ENCODE measurements at regions not wholly inside any gene's neighbourhood (a gene's known extent, or its start where the extent isn't known, plus 50 kb on each side); places are given as distances from the start of the nearest gene placed in this dataset.
A peak's percentile ranks its signal among the peaks of the same experiment; 100 is the strongest.

GRCh38 chr14:85415015-85415712, 114.8 kb upstream of the FLRT2 start:
- H3K36me3 Mint-ChIP-seq, result peaks cover 0 to 2% of the 10 kb centered on the region in 2 donors
- H3K9me3 Mint-ChIP-seq, result peaks cover 0 to 6% (median 1%) of the 10 kb centered on the region in 7 donors
- peak overlapping the region in 4 of 7 donors; percentile 31 to 66 (median 48) for H3K27ac Mint-ChIP-seq
- no peak overlapping the region for H3K4me3 Mint-ChIP-seq
- Histone ChIP-seq H3K27ac (ENCODE audit: low read depth in 1 of 2, low read length in 2 of 2) (peak overlapping the region in 1 of 2 donors; percentile 63), H3K27me3 (ENCODE audit: control insufficient read depth in 2 of 2, insufficient read depth in 2 of 2, low read length in 2 of 2) (no peaks in the 10 kb centered on the region), H3K4me1 (ENCODE audit: control insufficient read depth in 1 of 2, insufficient read depth in 2 of 2, low read length in 2 of 2) (peaks cover 19 to 27% of the 10 kb centered on the region in 2 donors), H3K4me3 (replicated peaks in 1 of 3; ENCODE audit: low read depth in 2 of 3, low read length in 3 of 3) (no peak overlapping the region), H3K9ac (ENCODE audit: insufficient read depth, low read length, poor library complexity, severe bottlenecking) (no peak overlapping the region), H3K36me3 (replicated peaks in 1 of 2; ENCODE audit: control insufficient read depth in 1 of 2, insufficient read depth in 2 of 2, low read length in 2 of 2) (no peaks in the 10 kb centered on the region), H3K9me3 (replicated peaks in 1 of 2; ENCODE audit: control insufficient read depth in 1 of 2, insufficient read depth in 1 of 2, low read length in 2 of 2) (no peaks in the 10 kb centered on the region), H2AFZ (ENCODE audit: insufficient read depth, low read depth, low read length, poor library complexity, severe bottlenecking) (no peak overlapping the region), H4K20me1 (ENCODE audit: insufficient read depth, low read length) (no peaks in the 10 kb centered on the region), H3K4me2 (replicated peaks; ENCODE audit: extremely low read depth, low read length, poor library complexity, severe bottlenecking) (no peak overlapping the region), H3K79me2 (ENCODE audit: insufficient read depth, low read length) (no peaks in the 10 kb centered on the region)
- TF ChIP-seq, protein P1, sequence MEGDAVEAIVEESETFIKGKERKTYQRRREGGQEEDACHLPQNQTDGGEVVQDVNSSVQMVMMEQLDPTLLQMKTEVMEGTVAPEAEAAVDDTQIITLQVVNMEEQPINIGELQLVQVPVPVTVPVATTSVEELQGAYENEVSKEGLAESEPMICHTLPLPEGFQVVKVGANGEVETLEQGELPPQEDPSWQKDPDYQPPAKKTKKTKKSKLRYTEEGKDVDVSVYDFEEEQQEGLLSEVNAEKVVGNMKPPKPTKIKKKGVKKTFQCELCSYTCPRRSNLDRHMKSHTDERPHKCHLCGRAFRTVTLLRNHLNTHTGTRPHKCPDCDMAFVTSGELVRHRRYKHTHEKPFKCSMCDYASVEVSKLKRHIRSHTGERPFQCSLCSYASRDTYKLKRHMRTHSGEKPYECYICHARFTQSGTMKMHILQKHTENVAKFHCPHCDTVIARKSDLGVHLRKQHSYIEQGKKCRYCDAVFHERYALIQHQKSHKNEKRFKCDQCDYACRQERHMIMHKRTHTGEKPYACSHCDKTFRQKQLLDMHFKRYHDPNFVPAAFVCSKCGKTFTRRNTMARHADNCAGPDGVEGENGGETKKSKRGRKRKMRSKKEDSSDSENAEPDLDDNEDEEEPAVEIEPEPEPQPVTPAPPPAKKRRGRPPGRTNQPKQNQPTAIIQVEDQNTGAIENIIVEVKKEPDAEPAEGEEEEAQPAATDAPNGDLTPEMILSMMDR (IDR thresholded peaks at IDR 0.05), result no peak
- H3K4me1 Mint-ChIP-seq, result peaks cover 33% of the 10 kb centered on the region
- H3K27me3 Mint-ChIP-seq (ENCODE audit: low read depth in 3 of 3), result peaks cover 0 to 2% (median 0%) of the 10 kb centered on the region in 3 donors
- DNase-seq, result peak in 1 of 3 donors; percentile 4
- WGBS (ENCODE audit: insufficient coverage), result 86% methylated on average over 11 of the region's 13 CpGs
- intact Hi-C loops (cut with micrococcal nuclease), result no loop called here

DNA sequence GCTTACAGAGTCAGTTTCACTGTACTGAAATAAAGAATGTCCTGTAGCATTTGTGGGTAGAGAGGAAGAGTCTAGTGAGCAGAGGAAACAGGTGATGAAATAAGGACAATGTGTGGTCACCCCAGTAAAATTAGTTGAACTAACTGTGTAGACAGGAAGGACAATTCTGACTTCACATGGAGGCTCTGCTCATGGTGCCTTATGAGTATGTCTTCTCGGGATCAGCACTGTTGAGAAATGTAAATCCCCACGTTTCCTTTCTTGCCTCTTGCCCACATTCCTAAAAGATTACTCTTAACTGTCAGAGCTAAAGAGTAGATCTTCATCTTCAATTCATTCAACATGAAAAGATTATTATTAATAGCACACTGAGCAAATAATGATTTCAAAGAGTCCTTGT, 113.2 kb upstream of the FLRT2 start:
- no peaks in the 10 kb centered on the region for H3K36me3 ChIP-seq (replicated peaks in 1 of 2; ENCODE audit: control insufficient read depth in 1 of 2, insufficient read depth in 2 of 2, low read length in 2 of 2)
- Mint-ChIP-seq H3K4me3 (no peak overlapping the region), H3K9me3 (peaks cover 0 to 7% (median 4%) of the 10 kb centered on the region in 7 donors), H3K4me1 (peaks cover 36% of the 10 kb centered on the region), H3K27me3 (ENCODE audit: low read depth in 3 of 3) (peaks cover 0 to 2% (median 0%) of the 10 kb centered on the region in 3 donors), H3K27ac (peak overlapping the region in 4 of 7 donors; percentile 20 to 83 (median 52)), H3K36me3 (peaks cover 0 to 2% of the 10 kb centered on the region in 2 donors)
- H3K9me3 ChIP-seq (replicated peaks in 1 of 2; ENCODE audit: control insufficient read depth in 1 of 2, insufficient read depth in 1 of 2, low read length in 2 of 2), result no peaks in the 10 kb centered on the region
- TF ChIP-seq, protein P1 (IDR thresholded peaks at IDR 0.05), result no peak
- H3K4me1 ChIP-seq (ENCODE audit: control insufficient read depth in 1 of 2, insufficient read depth in 2 of 2, low read length in 2 of 2), result peaks cover 19 to 27% of the 10 kb centered on the region in 2 donors
- H3K4me3 ChIP-seq (replicated peaks in 1 of 3; ENCODE audit: low read depth in 2 of 3, low read length in 3 of 3), result no peak overlapping the region
- H3K27ac ChIP-seq (ENCODE audit: low read depth in 1 of 2, low read length in 2 of 2), result peak overlapping the region in 1 of 2 donors; percentile 45
- H4K20me1 ChIP-seq (ENCODE audit: insufficient read depth, low read length), result no peaks in the 10 kb centered on the region
- H2AFZ ChIP-seq (ENCODE audit: insufficient read depth, low read depth, low read length, poor library complexity, severe bottlenecking), result no peak overlapping the region
- peak; percentile 30 to 62 (median 54) for DNase-seq
- intact Hi-C loops (cut with micrococcal nuclease), result no loop called here
- no peaks in the 10 kb centered on the region for H3K79me2 ChIP-seq (ENCODE audit: insufficient read depth, low read length)
- WGBS (ENCODE audit: insufficient coverage), result no CpG with 5 or more reads among the region's 2 CpGs
- no peak overlapping the region for H3K4me2 ChIP-seq (replicated peaks; ENCODE audit: extremely low read depth, low read length, poor library complexity, severe bottlenecking)
- no peaks in the 10 kb centered on the region for H3K27me3 ChIP-seq (ENCODE audit: control insufficient read depth in 2 of 2, insufficient read depth in 2 of 2, low read length in 2 of 2)
- no peak overlapping the region for H3K9ac ChIP-seq (ENCODE audit: insufficient read depth, low read length, poor library complexity, severe bottlenecking)

Measured in CD14-positive monocyte (primary cell).